AG09309 (cell line): ENCODE measurements at regions not wholly inside any gene's neighbourhood (a gene's known extent, or its start where the extent isn't known, plus 50 kb on each side); places are given as distances from the start of the nearest gene placed in this dataset.

ENCODE experiments used
- DNase-seq: peaks from one replicate; pipeline ENCODE4 v3.0.0-alpha.2; 2010; ENCODE audit warnings: low read depth
- H3K4me3 ChIP-seq: 2 replicates; pipeline ENCODE4 v1.5.1; 2011; ENCODE audit warnings: mild to moderate bottlenecking, low read depth, low read length, moderate library complexity; ENCODE audit not compliant: control insufficient read depth
- TF ChIP-seq, protein P1 (sequence below): IDR thresholded peaks from 2 replicates; pipeline ENCODE4 v1.5.1; 2011; ENCODE audit warnings: mild to moderate bottlenecking, low read depth, low read length, inconsistent platforms; ENCODE audit not compliant: insufficient read depth, control insufficient read depth; ENCODE audit errors: missing control alignments

DNA sequence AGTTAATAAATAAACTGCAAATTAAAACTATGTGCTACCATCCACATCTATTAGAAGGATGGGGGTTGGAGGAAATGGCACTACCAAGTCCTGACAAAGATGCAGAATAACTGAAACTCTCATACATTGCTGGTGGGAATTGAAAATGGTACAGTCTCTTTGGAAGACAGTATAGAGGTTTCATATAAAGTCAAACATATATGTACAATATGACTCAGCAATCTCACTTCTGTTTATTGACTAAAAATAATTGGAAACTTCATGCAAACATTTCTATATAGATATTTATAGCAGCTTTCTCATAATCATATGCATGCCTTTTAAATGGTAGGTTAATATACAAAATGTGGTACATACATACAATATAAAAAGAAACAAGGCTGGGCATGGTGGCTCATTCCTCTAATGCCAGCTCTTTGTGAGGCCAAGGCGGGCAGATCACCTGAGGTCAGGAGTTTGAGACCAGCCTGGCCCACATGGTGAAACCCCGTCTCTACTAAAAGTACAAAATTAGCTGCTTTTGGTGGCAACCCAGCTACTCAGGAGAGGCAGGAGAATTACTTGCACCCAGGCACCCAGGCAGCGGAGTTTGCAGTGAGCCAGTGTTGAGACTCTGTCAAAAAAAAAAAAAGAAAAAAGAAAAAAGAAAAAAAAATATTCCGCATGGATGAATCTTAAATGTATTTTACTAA is 225.0 kb upstream of the CXXC4 start:
- DNase-seq, result no peak
- no peak overlapping the region for H3K4me3 ChIP-seq
- TF ChIP-seq, protein P1, sequence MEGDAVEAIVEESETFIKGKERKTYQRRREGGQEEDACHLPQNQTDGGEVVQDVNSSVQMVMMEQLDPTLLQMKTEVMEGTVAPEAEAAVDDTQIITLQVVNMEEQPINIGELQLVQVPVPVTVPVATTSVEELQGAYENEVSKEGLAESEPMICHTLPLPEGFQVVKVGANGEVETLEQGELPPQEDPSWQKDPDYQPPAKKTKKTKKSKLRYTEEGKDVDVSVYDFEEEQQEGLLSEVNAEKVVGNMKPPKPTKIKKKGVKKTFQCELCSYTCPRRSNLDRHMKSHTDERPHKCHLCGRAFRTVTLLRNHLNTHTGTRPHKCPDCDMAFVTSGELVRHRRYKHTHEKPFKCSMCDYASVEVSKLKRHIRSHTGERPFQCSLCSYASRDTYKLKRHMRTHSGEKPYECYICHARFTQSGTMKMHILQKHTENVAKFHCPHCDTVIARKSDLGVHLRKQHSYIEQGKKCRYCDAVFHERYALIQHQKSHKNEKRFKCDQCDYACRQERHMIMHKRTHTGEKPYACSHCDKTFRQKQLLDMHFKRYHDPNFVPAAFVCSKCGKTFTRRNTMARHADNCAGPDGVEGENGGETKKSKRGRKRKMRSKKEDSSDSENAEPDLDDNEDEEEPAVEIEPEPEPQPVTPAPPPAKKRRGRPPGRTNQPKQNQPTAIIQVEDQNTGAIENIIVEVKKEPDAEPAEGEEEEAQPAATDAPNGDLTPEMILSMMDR, result no peak

GRCh38 chr4:104722467-104722866 is 227.8 kb upstream of the CXXC4 start:
- no peak overlapping the region for H3K4me3 ChIP-seq
- no peak for DNase-seq
- TF ChIP-seq, protein P1, result no peak

DNA sequence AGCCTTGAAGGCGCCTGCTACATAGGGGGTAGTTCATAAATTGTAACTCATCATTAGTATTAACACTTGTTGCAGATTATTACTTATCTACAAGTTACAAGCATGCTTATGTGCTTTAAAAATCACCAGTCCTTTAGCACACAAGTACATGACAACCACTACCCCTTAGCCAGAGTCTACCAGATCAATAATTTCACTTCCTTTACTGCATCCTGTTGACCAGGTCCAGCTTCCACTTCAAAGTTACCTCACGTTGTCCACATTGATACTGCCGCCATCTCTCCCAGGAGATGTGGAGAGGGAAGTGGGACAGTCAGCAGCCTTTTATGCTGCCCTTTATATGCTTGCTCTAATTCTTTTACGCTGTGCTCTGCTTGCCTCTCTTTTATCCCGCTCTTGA is 231.3 kb upstream of the CXXC4 start:
- no peak for DNase-seq
- H3K4me3 ChIP-seq, result no peak overlapping the region
- TF ChIP-seq, protein P1, result no peak

GRCh38 chr4:104727643-104728042 is 232.9 kb upstream of the CXXC4 start:
- DNase-seq, result no peak
- H3K4me3 ChIP-seq, result no peak overlapping the region
- TF ChIP-seq, protein P1, result no peak

- DNase-seq, result no peak
- TF ChIP-seq, protein P1, result no peak
- H3K4me3 ChIP-seq, result no peak overlapping the region
Observed at GRCh38 chr4:104728380-104729122, 233.9 kb upstream of the CXXC4 start.

DNA sequence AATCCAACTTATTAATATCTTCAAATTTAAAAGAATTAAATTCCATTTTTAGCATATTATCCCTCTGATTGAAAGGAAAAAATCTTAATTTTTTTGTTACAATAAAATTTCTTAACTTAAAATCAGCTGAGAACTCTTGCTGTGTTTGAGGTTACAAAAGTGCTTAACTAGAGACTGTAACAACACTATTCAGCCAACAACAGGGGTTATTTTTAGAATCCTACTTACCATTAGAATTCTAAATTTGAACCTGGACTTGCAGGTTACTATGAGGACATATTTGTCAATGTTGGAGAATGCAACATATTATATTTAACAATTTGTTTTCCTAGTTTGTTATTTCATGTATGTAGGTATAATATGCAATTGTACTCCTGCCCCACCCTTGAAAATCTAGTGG is 238.1 kb upstream of the CXXC4 start:
- H3K4me3 ChIP-seq, result no peak overlapping the region
- DNase-seq, result no peak
- TF ChIP-seq, protein P1, result no peak
